Spleen (tissue), 7 donors: ENCODE measurements at regions not wholly inside any gene's neighbourhood (a gene's known extent, or its start where the extent isn't known, plus 50 kb on each side); places are given as distances from the start of the nearest gene placed in this dataset.

Source experiments
- CTCF ChIP-seq, 11 experiments: fragments of 200-600 bp in 7 of 11; fragments of 450-650 bp in 4 of 11; sonication (generic) in 4 of 11; IDR thresholded peaks in 8 of 11; conservative IDR thresholded peaks in 3 of 11; 1 replicate in 7 of 11; 2 replicates in 4 of 11; pipeline versions ENCODE4 v1.4.0 to v1.8.0; 2016 to 2021; ENCODE audit warnings: antibody characterized with exemption in 11 of 11, inconsistent platforms in 4 of 11, mild to moderate bottlenecking in 1 of 11
- POLR2A ChIP-seq, 3 donors: fragments of 450-650 bp; IDR thresholded peaks; one replicate each; pipeline ENCODE4 v1.5.1; 2017; ENCODE audit warnings: antibody characterized with exemption in 3 of 3, mild to moderate bottlenecking in 1 of 3
- POLR2AphosphoS5 ChIP-seq, 3 donors: sonication (generic); formaldehyde crosslinking; IDR thresholded peaks; one replicate each; pipeline ENCODE4 v1.5.1; 2017; ENCODE audit warnings: antibody characterized with exemption in 3 of 3
- donor health status: DM: no; HTN: no; CAD: no; lungs with moderate emphysema.
- donor health status: DM: no; HTN: no; CAD: no.
- donor health status: DM: no; HTN: no; CAD: no.

GRCh38 chr21:23003951-23004350 lies 2005.7 kb downstream of the NCAM2 start:
- TF ChIP-seq POLR2A (IDR thresholded peaks at IDR 0.05): no peak
- TF ChIP-seq CTCF (IDR thresholded peaks at IDR 0.05 in 8 of 11, conservative IDR thresholded peaks at IDR 0.05 in 3 of 11): no peak
- no peak for TF ChIP-seq POLR2AphosphoS5 (IDR thresholded peaks at IDR 0.05)
